HG03196 (cell line): ENCODE measurements at regions not wholly inside any gene's neighbourhood (a gene's known extent, or its start where the extent isn't known, plus 50 kb on each side); places are given as distances from the start of the nearest gene placed in this dataset.

Experiments
- ATAC-seq: cut with Tn5 transposase; IDR thresholded peaks from one replicate; pipeline ENCODE4 v1.9.1; 2021; ENCODE audit not compliant: unreplicated experiment

GRCh38 chr16:87056551-87056950 lies 260.6 kb downstream of the C16orf95 start:
- no peak for ATAC-seq

- ATAC-seq, result no peak
These were observed 259.8 kb downstream of the C16orf95 start for GRCh38 chr16:87057211-87057881.

GRCh38 chr16:87057951-87058560 lies 259.1 kb downstream of the C16orf95 start:
- no peak for ATAC-seq

GRCh38 chr16:87058728-87059250 lies 258.4 kb downstream of the C16orf95 start:
- no peak for ATAC-seq

- no peak for ATAC-seq
These were observed 256.9 kb downstream of the C16orf95 start for GRCh38 chr16:87060034-87060986.

- no peak for ATAC-seq
These were observed 255.8 kb downstream of the C16orf95 start for GRCh38 chr16:87061243-87061920.

- no peak for ATAC-seq
These were observed 254.4 kb downstream of the C16orf95 start for GRCh38 chr16:87062569-87063442.

- no peak for ATAC-seq
These were observed 253.6 kb downstream of the C16orf95 start for GRCh38 chr16:87063543-87063942.

- ATAC-seq, result no peak
These were observed 252.3 kb downstream of the C16orf95 start for GRCh38 chr16:87064731-87065445.

- ATAC-seq, result no peak
These were observed 251.6 kb downstream of the C16orf95 start for GRCh38 chr16:87065446-87066132.

- no peak for ATAC-seq
These were observed 250.8 kb downstream of the C16orf95 start for GRCh38 chr16:87066133-87067002.

GRCh38 chr16:87067003-87067556 lies 250.1 kb downstream of the C16orf95 start:
- ATAC-seq, result no peak

GRCh38 chr16:87067836-87068761 lies 249.1 kb downstream of the C16orf95 start:
- ATAC-seq, result no peak

GRCh38 chr16:87068762-87069150 lies 248.4 kb downstream of the C16orf95 start:
- no peak for ATAC-seq

GRCh38 chr16:87070657-87071056 lies 246.5 kb downstream of the C16orf95 start:
- ATAC-seq, result no peak

- no peak for ATAC-seq
These were observed 245.1 kb downstream of the C16orf95 start for GRCh38 chr16:87072101-87072500.
